ENCODE measurements at regions not wholly inside any gene's neighbourhood (a gene's known extent, or its start where the extent isn't known, plus 50 kb on each side); places are given as distances from the start of the nearest gene placed in this dataset.

GRCh38 chr2:116142644-116143227 is 1671.8 kb upstream of the DDX18 start:
- no peak overlapping the region for H3K4me3 ChIP-seq (replicated peaks; ENCODE audit: low read depth, low read length)
- DNase-seq (ENCODE audit: extremely low read depth, low read depth): no peak
- TF ChIP-seq, protein P1, sequence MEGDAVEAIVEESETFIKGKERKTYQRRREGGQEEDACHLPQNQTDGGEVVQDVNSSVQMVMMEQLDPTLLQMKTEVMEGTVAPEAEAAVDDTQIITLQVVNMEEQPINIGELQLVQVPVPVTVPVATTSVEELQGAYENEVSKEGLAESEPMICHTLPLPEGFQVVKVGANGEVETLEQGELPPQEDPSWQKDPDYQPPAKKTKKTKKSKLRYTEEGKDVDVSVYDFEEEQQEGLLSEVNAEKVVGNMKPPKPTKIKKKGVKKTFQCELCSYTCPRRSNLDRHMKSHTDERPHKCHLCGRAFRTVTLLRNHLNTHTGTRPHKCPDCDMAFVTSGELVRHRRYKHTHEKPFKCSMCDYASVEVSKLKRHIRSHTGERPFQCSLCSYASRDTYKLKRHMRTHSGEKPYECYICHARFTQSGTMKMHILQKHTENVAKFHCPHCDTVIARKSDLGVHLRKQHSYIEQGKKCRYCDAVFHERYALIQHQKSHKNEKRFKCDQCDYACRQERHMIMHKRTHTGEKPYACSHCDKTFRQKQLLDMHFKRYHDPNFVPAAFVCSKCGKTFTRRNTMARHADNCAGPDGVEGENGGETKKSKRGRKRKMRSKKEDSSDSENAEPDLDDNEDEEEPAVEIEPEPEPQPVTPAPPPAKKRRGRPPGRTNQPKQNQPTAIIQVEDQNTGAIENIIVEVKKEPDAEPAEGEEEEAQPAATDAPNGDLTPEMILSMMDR (IDR thresholded peaks at IDR 0.05; ENCODE audit: low read depth, low read length, missing control alignments): no peak

GRCh38 chr2:116145031-116145430 is 1669.5 kb upstream of the DDX18 start:
- H3K4me3 ChIP-seq (replicated peaks; ENCODE audit: low read depth, low read length): no peak overlapping the region
- DNase-seq (ENCODE audit: extremely low read depth, low read depth): no peak
- TF ChIP-seq, protein P1 (IDR thresholded peaks at IDR 0.05; ENCODE audit: low read depth, low read length, missing control alignments): no peak

GRCh38 chr2:116148361-116148760 is 1666.1 kb upstream of the DDX18 start:
- no peak for DNase-seq (ENCODE audit: extremely low read depth, low read depth)
- no peak overlapping the region for H3K4me3 ChIP-seq (replicated peaks; ENCODE audit: low read depth, low read length)
- TF ChIP-seq, protein P1 (IDR thresholded peaks at IDR 0.05; ENCODE audit: low read depth, low read length, missing control alignments): no peak

DNA sequence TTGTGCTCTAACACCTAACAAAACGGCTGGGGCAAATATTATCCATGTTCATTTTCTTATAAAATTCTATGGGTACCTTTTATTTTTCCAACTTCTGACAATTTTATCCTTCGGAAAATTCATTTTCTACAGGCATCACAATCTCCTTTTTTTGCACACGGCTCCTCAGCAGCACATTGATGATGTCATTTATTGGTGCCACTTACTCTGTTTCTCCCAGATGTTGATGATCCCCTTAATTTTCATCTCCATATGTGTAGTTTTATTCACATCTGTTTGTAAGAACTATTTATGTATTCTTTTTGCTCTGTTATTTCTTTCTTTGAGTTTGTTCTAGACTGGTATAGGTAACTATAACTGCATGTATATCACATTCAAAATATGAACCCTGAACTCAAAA is 1660.8 kb upstream of the DDX18 start:
- no peak for DNase-seq (ENCODE audit: extremely low read depth, low read depth)
- TF ChIP-seq, protein P1 (IDR thresholded peaks at IDR 0.05; ENCODE audit: low read depth, low read length, missing control alignments): no peak
- H3K4me3 ChIP-seq (replicated peaks; ENCODE audit: low read depth, low read length): no peak overlapping the region

- TF ChIP-seq, protein P1 (IDR thresholded peaks at IDR 0.05; ENCODE audit: low read depth, low read length, missing control alignments): no peak
- H3K4me3 ChIP-seq (replicated peaks; ENCODE audit: low read depth, low read length): no peak overlapping the region
- DNase-seq (ENCODE audit: extremely low read depth, low read depth): no peak
Observed at GRCh38 chr2:116160657-116161056, 1653.8 kb upstream of the DDX18 start.

- H3K4me3 ChIP-seq (replicated peaks; ENCODE audit: low read depth, low read length): no peak overlapping the region
- TF ChIP-seq, protein P1 (IDR thresholded peaks at IDR 0.05; ENCODE audit: low read depth, low read length, missing control alignments): no peak
- DNase-seq (ENCODE audit: extremely low read depth, low read depth): no peak
Observed at GRCh38 chr2:116162395-116162794, 1652.1 kb upstream of the DDX18 start.

DNA sequence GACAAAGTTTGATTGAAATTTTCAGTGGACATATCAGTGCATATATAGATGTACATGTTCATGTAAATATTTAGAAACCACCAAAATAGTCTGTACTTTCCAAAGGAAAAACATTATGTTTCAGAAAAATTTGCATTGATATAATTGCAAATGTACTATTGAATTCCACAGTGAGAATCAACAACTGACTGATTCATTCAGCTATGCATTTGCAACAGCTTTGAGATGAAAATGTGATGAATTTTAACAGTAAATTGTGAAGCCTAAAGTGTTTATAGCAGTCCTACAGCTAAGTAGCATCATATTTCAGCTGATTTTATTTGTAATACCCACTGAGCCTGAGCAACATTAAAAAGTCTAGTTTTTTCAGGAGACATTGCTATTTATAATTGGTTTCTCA is 1647.4 kb upstream of the DDX18 start:
- no peak overlapping the region for H3K4me3 ChIP-seq (replicated peaks; ENCODE audit: low read depth, low read length)
- TF ChIP-seq, protein P1 (IDR thresholded peaks at IDR 0.05; ENCODE audit: low read depth, low read length, missing control alignments): no peak
- DNase-seq (ENCODE audit: extremely low read depth, low read depth): no peak

Data from HFF-Myc (cell line).